Suppressor macrophage treated with lipopolysaccharide for 4 hours (primary cell): ENCODE measurements at regions not wholly inside any gene's neighbourhood (a gene's known extent, or its start where the extent isn't known, plus 50 kb on each side); places are given as distances from the start of the nearest gene placed in this dataset.
"Not testable (repeated sequence)": the region's sequence is repeated elsewhere in the genome, so short reads cannot be mapped to it uniquely, and the experiment has no call there.

Experiments used
- DNase-seq: peaks from one replicate; pipeline ENCODE4 v3.0.0-alpha.2; 2020

DNA sequence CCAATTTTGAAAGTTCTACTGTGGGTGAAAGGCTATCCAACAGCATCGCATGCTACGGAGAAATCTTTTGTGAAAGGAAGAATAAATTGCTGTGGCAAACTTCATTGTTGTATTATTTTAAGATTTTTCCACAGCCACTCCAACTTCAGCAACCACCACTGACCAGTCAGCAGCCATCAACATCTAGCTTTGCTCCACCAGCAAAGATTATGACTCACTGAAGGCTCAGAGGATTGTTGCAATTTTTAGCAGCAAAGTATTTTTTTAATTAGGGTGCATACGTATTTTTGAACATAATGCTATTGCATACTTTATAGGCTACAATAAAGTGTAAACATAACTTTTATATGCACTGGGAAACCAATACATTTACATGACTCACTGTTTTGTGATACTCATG lies 493.5 kb downstream of the TFAP2A start:
- no peak for DNase-seq

DNA sequence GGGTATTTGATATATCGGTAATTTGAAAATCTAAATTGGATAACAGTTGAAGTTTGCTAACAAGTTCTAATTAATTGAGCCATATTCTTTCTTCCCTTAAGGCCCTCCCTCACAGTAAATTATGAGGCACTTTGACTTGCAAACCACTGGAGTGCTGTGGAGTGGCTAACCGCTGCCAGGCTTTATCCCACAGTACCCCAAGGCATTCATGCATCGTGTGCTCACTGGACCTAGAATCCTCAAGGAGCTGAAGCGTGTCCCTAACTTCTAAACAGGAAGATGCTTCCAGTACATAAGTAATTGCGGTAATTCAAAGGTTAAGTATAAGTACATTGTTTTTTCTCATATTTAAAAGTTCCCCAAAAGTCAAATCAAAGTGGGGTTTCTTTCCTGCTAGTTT lies 499.9 kb downstream of the TFAP2A start:
- no peak for DNase-seq

DNA sequence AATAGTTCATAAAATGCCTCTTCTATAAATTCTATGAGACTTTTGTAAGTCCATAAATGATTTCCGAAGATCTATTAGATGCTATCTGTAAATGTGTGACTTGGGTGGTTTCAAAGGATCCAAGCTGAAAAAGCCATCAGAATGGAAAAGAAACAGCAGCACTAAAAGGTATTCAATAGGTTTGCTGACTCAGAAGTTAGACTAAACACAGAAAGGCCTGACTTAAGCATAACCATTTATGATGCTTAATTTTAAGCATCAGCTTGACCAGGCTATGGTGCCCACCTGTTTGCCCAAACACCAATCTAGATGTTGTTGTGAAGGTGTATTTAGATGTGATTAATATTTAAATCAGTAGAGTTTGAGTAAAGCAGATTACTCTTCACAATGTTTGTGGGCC lies 513.5 kb downstream of the TFAP2A start:
- no peak for DNase-seq

DNA sequence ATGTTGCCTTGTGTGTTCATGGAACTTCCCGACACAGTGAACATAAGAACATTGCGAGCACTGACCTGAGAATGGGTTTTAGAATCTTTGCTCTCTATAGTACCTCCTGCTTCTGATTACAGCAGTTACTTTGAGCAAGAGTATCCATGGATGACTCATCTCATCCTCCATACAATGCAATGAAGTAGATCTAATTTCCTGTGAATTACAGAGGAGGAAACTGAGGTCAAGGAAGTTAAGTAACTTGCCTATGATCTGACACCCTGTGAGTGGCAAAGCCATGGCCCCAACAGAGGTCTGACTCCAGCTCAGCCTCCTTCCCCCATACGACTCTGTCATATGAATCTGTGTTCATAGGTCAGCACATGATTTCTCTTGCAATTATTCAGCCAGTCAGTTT lies 518.1 kb downstream of the TFAP2A start:
- DNase-seq = no peak

DNA sequence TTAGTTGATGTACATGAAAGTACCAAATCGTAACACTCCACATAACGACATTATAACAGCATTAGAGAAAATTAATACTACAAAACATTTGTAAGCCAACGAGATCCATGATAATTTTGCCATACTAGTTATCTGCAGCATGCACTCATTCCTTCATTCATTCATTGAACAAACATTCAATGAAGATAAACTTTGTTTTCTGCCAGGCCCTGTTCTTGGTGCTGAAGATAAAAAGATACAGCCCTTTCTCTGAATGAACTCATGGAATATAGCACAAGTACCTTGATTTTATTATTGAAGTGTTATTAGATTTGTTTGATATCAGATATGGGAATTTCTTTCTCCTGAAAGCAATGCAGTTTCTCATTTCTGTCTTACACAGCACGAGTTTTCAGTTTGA lies 524.0 kb downstream of the TFAP2A start:
- no peak for DNase-seq

DNA sequence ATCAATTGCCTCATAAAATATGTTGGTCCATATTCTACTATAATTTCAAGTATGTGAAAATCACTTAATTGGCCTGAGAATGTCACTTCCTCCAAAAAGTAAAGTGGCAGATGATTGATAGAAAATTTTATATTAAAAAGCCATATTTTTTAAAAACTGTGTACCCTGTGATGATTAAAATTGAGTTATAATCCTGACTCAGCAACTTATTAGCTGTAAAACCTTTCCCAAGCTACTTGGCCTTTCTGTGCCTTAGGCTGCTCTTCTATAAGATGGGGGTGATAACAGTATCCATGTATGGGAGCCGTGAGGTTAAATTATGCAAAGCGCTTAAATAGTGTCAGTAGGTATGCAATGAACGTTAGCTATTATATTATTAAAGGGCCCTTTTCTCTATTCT lies 524.4 kb downstream of the TFAP2A start:
- no peak for DNase-seq

DNA sequence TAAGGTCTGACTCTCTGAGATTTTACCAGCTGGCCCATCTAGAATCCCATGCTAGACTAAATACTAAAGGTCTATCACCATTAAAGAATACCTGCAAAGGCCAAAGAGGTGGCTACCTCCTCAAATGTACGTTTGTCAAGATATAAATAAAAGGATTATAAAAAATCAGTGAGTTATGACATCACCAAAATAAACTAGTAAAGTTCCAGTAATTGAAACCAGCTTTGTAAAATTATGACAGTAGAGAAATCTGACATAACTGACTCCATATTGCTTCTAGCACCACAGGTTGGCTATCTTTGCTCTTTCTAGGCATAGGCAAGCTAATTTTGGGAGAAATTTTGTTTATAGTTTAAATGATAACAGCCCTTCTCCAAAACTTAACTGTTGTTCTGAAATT lies 536.3 kb downstream of the TFAP2A start:
- DNase-seq = no peak

DNA sequence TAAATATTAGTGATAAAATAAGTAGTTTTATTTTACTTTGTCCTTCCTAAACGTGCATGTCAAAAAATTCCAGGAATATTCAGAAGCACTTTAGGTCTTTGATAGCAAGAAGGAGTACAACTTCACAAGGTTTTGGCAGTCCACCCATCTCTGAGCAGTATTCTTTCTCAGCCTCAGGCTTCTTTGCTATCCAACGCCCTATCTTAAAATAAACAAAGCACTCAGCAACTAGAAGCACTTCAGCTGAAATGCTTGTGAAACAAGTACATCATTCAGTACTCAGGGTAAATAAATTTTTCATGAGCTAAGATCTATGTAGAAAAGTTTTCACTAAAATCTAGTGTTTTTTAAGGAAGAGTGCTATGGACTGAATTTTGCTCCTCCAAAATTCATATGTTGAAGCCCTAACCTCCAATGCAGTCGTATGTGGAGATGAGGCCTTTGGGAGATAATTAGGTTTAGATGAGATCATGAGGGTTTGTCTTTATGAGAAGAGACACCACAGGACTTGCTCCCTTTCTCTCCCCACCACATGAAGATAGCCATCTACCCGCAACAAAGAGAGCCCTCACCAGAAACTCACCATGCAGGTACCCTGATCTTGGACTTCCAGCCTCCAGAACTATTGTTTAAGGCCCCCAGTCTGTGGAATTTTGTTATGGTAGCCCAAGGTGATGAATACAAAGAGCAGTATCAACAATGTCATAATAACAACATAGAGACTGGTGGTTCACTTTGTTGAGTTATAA lies 539.1 kb downstream of the TFAP2A start:
- no peak for DNase-seq

DNA sequence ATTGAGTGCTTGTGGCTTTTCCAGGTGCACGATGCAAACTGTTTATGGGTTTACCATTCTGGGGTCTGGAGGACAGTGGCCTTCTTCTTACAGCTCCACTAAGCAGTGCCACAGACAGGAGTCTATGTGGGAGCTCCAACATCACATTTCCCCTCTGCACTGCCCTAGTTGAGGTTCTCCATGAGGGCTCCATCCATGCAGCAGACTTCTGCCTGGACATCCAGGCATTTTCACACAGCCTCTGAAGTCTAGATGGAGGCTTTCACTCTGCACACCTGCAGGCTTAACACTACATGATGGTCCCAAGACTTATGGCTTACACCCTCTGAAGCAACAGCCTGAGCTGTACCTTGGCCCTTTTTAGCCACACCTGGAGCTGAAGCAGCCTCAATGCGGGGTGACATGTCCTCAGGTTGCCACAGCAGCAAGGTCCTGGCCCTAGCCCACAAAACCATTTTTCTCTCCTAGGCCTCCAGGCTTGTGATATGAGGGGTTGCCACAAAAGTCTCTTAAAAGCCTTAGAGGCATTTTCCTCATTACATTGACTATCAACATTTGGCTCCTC lies 552.2 kb downstream of the TFAP2A start:
- no peak for DNase-seq

DNA sequence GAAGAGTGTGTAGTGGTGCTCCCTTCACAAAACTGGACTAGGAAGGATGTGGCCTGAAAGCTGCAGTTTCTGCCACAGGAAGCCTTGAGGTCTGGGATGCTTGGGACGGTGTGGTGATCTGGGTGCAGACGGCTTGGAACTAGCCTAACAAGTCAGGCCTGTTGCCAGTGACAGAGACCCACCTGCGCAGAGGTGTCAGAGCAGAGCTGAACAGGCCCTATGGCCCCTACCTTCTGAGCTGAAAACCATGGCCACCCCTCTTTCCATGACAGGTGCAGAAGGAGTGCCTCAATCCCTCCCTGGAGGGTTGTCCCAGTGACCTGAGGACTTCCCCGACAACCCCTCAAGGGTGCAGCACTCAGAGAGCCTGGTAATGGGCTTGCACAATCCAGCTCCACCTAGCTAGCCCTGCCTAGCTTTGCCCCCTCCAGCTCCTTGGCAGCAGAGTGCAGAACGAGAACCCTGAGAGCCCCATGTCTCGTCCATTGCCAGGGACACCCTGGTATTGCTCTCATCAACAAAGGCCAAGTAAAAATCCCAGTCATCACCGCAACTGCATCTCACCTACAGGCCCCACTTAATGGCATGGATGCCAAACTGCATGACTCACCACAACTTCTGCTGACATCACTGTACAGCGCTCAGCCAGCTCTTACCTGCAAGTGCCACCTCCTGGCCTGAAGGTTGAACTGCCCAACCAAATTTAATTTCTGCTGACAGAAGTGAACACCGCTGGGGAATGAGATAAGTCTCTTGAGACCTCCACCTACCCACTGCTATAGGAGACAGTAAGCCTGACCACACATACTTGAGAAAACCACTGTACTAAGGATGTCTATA lies 563.1 kb downstream of the TFAP2A start:
- DNase-seq = no peak

DNA sequence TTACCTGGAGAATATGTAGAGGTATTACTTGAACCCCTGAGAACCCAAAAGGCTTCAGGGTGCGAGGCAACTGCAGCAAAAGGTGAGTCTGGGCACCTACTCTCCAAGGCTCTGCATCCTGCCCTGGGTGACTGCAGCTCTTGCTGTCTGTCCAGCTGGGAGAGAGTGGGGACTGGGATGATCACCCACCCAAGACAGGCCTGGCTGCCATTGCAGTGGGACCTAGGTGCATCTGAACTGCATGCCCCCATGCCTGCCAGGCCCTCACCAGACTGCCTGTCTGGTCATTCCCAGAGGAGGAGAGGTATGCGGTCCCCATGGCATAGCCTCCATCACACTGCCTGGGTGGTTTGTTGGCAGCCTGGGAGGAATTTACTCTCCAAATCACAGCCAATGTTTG lies 563.9 kb downstream of the TFAP2A start:
- no peak for DNase-seq

DNA sequence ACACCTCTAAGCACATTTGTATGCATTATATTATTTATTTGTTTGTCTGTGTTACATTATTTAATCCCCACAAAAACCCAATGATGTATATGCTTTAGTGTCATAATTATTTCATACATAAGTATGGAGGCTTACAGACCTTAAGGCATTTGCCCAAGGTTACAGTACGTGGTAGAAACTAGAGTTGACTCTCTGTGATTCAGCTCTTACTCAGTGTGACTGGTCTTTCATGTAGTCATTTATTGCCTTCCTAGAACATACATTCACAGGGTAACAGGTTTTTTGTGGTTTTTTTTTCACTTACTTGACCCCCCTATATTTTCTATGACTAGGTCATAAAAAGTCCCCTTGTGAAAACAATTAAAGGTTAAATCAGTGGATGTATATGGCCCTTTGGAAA lies 566.8 kb downstream of the TFAP2A start:
- DNase-seq = no peak

DNA sequence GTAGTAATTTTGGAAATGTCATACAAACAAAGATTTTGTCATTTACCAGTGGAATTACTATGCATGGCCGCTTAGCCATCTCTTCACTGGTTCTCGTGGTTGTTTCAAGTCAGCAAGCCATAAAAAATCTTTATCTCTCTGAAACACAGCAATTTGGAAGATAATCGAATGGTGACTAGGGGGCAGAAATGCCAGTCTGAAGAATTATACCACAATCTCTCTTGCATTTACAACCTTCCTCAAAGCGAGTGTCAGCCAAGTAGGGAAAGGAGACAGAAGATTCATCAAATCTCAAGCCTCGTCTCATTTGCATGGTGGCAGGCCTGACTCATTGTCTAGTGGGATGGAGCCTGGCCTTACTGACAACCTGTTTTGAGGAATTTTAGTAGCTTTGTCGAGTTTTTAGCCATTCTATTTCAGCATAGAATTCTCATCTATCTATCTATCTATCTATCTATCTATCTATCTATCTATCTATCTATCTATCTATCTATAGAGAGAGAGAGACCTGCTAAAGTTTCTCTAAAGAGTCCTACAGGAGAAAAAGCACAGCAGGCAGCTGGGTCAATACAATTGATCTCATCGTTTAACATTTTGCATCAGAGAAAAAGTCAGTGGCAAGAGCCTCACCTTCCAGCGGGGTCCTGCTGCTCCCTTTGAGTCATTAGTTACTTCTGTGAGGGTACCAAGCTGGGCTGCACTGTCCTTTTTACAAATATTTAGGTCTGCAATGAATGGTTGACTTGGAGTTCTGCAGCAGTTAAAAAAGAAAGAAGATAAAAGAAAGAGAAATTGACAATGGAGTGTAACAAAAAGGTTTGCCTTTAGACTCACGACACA lies 572.8 kb downstream of the TFAP2A start:
- no peak for DNase-seq

DNA sequence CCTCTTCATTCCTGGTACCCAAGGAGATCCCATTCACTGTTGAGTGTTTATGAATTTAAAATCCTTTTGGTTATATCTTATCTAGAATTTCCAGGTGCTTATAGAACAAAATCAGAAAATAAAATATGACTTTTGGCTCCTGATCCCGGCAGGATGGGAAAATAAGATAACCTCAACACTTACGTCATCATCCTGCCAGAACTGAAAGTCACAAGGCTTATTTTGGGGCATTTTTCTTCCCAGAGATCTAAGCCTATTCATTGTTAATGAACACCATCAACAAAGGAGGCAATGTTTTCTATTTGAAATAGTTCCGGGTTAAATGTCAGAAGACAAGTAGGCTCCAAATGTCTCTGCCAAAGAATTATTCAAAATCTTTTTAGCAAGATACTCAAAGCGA lies 580.6 kb downstream of the TFAP2A start:
- DNase-seq = no peak

DNA sequence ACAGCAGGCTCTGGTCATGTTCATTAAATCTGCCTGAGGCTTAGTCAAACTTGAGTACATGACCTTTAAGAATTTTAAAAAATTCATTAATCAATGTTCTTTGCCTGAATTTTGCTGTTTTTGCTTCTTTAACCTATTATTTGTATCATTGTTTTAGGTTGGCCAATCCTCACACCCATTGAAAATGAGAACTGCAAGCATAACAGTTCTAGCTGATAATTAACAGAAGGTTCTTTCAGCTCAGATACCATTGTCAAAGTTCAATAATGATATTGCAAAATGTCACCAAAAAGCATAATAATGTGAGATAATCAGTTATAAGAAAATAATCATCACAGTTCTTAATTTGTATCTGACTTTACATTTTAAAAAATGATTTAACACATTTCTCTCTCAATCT lies 583.1 kb downstream of the TFAP2A start:
- DNase-seq = no peak

DNA sequence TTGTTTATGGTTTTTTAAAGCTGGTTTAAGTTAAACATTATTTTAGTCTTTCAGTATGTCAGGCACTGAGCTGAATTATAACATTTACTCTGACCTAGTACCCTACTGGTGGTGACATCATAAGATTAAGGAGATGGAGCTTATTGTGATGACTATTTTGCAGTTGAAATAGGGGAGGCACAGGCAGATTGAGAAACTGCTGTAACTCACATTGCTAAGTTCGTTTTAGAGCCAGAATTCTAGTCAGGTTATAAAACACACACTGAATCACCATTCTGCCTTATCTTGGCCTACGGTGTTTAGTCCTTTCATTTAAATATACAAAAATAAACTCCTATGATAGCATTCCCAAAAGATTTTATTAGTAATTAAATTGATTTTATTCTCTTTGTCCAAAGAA lies 584.1 kb downstream of the TFAP2A start:
- no peak for DNase-seq

DNA sequence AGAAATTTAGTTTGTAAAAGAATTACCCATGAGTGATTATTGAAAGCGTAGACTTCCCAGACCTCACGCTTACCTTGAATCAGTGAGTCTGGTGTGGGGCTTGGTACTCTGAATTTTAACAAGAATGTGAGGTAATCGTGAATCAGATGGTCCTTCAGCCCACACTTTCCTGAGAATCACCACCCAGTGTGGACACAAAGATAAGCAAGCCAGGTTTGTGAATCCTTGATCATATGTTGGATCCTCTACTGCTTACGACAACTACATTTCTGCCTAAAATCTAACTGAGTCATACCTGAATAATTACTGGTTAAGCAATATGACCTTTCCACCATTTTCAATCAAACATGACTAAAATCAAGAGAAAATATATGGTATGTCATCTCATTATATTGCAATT lies 589.3 kb downstream of the TFAP2A start:
- no peak for DNase-seq

DNA sequence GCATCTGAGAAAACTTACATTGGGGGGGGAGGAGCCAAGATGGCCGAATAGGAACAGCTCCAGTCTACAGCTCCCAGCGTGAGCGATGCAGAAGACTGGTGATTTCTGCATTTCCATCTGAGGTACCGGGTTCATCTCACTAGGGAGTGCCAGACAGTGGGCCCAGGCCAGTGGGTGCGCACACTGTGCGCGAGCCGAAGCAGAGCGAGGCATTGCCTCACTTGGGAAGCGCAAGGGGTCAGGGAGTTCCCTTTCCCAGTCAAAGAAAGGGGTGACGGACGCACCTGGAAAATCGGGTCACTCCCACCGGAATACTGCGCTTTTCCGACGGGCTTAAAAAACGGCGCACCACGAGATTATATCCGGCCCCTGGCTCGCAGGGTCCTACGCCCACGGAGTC lies 604.1 kb downstream of the TFAP2A start:
- DNase-seq = not testable (repeated sequence)

DNA sequence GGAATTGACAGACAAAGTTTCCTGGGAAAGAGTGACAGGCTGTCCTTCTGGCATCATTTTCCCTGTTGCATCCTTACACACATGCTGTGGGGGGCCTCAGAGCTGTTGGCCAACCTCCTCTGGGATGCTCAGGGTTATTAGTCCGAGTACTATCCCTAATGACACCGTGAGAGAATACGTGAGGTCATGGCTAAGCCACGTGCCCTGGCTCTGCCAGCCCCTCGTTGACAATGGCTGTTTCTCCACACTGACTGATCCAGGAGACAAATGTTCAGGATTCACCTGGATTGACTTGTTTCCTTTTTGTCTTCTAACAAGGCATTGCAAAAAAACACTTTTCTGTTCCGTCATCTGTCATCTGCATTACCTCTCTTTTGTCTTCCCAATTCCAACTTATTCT lies 604.6 kb downstream of the TFAP2A start:
- DNase-seq = no peak

DNA sequence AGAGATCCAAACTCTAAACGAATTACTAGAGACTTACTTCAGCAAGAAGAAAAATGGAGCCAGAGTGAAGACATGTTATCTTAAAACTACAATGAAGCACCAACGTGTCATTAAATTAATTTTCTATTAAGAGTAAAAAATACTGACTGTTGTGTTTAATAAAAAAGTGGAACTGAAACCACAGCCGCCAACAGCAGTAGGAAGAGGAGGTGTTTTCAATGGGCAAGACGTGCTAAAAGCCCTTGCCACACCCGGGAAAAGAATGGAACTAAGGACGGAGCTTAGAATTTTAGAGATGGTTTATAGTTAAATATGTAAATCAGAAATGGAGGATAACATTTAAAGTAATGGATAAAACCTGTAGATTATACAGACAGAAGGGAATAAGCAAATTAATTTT lies 608.7 kb downstream of the TFAP2A start:
- no peak for DNase-seq

DNA sequence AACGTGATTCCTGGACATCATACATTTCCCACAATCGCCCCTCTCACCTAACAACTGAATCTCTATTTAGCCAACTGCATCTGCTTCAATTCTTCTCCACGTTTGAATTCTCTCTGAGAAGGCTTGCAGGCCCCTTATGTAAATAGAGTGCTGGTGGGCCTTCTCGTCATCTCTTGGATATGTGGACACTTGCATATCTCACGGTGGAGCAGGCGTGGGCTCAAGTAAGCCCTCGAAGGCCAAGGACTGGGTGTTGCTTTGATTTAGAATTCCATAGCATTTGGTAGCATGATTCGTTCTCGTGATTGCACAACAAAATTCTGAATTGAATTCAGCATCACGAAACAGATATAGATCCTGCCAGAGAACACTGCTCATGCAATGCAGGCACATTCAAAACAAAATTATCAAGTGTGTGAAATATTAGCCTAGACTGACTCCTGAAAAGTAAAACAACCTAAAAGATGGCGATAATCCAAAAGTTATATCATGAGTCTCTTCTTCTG lies 613.6 kb downstream of the TFAP2A start:
- DNase-seq = no peak

DNA sequence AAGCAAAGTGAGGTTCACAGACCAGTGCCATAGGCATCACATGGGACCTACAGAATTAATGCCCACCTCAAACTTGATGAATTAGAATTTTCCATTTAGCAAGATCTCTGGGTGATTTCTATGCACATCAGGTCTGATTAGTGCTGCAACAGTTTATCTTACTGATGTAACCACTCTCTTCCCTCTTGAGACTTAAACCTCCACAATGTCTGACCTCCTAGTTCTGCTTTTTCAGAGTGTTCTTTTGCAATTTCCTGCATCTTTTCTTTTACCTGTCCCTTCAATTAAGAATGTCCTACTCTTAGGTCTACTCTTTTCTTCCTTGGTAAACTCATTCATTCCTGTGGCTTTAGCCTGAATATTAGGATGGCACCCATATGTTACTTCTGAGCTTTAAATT lies 615.3 kb downstream of the TFAP2A start:
- no peak for DNase-seq

DNA sequence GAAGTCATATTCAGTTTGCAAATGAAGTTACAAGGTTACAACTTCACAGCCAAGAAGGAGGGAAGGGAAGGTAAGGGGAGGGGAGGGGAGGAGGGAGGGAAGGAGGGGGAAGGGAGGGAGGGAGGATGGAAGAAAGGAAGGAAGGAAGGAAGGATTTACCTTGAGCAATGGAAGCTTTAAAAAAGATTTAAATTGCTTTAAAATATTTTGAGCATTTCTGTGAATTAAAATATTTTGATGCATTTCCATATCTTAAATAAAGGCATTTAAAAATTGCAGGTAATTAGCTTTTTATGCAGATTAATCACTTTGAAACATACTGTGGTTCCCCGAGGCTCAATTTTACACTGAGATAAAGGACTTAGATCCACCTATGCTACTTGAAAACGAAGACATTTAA lies 618.0 kb downstream of the TFAP2A start:
- no peak for DNase-seq
